GM18868 (cell line): ENCODE measurements at regions not wholly inside any gene's neighbourhood (a gene's known extent, or its start where the extent isn't known, plus 50 kb on each side); places are given as distances from the start of the nearest gene placed in this dataset.

Source experiments
- ATAC-seq: cut with Tn5 transposase; IDR thresholded peaks from one replicate; pipeline ENCODE4 v1.9.1; 2021; ENCODE audit warnings: mild to moderate bottlenecking, moderate library complexity; ENCODE audit not compliant: unreplicated experiment

GRCh38 chr4:181431006-181431405, 812.2 kb upstream of the TENM3 start:
- ATAC-seq, result no peak

- ATAC-seq, result no peak
Observed at GRCh38 chr4:181431661-181432060, 811.5 kb upstream of the TENM3 start.

- no peak for ATAC-seq
Observed at GRCh38 chr4:181432335-181432734, 810.9 kb upstream of the TENM3 start.

GRCh38 chr4:181437895-181438294, 805.3 kb upstream of the TENM3 start:
- no peak for ATAC-seq

- ATAC-seq, result no peak
Observed at GRCh38 chr4:181438641-181439040, 804.6 kb upstream of the TENM3 start.

- ATAC-seq, result peak; percentile 45
Observed at GRCh38 chr4:181443021-181443420, 800.2 kb upstream of the TENM3 start.

- no peak for ATAC-seq
Observed at GRCh38 chr4:181465826-181466225, 777.4 kb upstream of the TENM3 start.

GRCh38 chr4:181468451-181468850, 774.8 kb upstream of the TENM3 start:
- no peak for ATAC-seq

GRCh38 chr4:181470306-181470705, 772.9 kb upstream of the TENM3 start:
- no peak for ATAC-seq

GRCh38 chr4:181475359-181475758, 767.8 kb upstream of the TENM3 start:
- no peak for ATAC-seq

GRCh38 chr4:181475781-181476507, 767.3 kb upstream of the TENM3 start:
- ATAC-seq, result peak; percentile 46

- ATAC-seq, result no peak
Observed at GRCh38 chr4:181476508-181476890, 766.7 kb upstream of the TENM3 start.

GRCh38 chr4:181477591-181477990, 765.6 kb upstream of the TENM3 start:
- ATAC-seq, result no peak

GRCh38 chr4:181478656-181479055, 764.5 kb upstream of the TENM3 start:
- no peak for ATAC-seq

GRCh38 chr4:181479141-181479540, 764.1 kb upstream of the TENM3 start:
- no peak for ATAC-seq

- ATAC-seq, result no peak
Observed at GRCh38 chr4:181484396-181484795, 758.8 kb upstream of the TENM3 start.

GRCh38 chr4:181488926-181489325, 754.3 kb upstream of the TENM3 start:
- no peak for ATAC-seq

GRCh38 chr4:181498148-181498547, 745.1 kb upstream of the TENM3 start:
- ATAC-seq, result no peak

GRCh38 chr4:181502611-181503010, 740.6 kb upstream of the TENM3 start:
- no peak for ATAC-seq

- no peak for ATAC-seq
Observed at GRCh38 chr4:181503687-181504390, 739.4 kb upstream of the TENM3 start.

- ATAC-seq, result no peak
Observed at GRCh38 chr4:181504924-181505323, 738.3 kb upstream of the TENM3 start.

- ATAC-seq, result no peak
Observed at GRCh38 chr4:181507180-181507835, 735.9 kb upstream of the TENM3 start.
